ENCODE measurements at regions not wholly inside any gene's neighbourhood (a gene's known extent, or its start where the extent isn't known, plus 50 kb on each side); places are given as distances from the start of the nearest gene placed in this dataset.

GRCh38 chr9:89771205-89771604 is 166.4 kb downstream of the GADD45G start:
- no peak overlapping the region for H3K4me3 ChIP-seq
- no peaks in the 10 kb centered on the region for H3K9me3 ChIP-seq (ENCODE audit: low read depth, low read length)
- no peak for DNase-seq (ENCODE audit: low read depth, low spot score)
- no peak overlapping the region for H3K9ac ChIP-seq (ENCODE audit: insufficient read length)
- H3K36me3 ChIP-seq (ENCODE audit: insufficient read depth, low read length) = no peaks in the 10 kb centered on the region
- H3K27ac ChIP-seq = no peak overlapping the region
- TF ChIP-seq EZH2 (IDR thresholded peaks at IDR 0.05) = no peak
- no peak for TF ChIP-seq POLR2AphosphoS5 (IDR thresholded peaks at IDR 0.05; ENCODE audit: borderline replicate concordance, low read depth, low read length)
- no peak for TF ChIP-seq FOXP2 (optimal IDR thresholded peaks at IDR 0.05; ENCODE audit: control extremely low read depth, extremely low read length, insufficient read depth)

- H3K9ac ChIP-seq (ENCODE audit: insufficient read length) = no peak overlapping the region
- no peak for DNase-seq (ENCODE audit: low read depth, low spot score)
- no peak overlapping the region for H3K4me3 ChIP-seq
- H3K36me3 ChIP-seq (ENCODE audit: insufficient read depth, low read length) = no peaks in the 10 kb centered on the region
- no peaks in the 10 kb centered on the region for H3K9me3 ChIP-seq (ENCODE audit: low read depth, low read length)
- no peak overlapping the region for H3K27ac ChIP-seq
- no peak for TF ChIP-seq EZH2 (IDR thresholded peaks at IDR 0.05)
- no peak for TF ChIP-seq POLR2AphosphoS5 (IDR thresholded peaks at IDR 0.05; ENCODE audit: borderline replicate concordance, low read depth, low read length)
These were observed 168.4 kb downstream of the GADD45G start for GRCh38 chr9:89773170-89773569.

GRCh38 chr9:89774858-89775370 is 170.1 kb downstream of the GADD45G start:
- Histone ChIP-seq H3K9me3 (ENCODE audit: low read depth, low read length) (no peaks in the 10 kb centered on the region), H3K27ac (no peak overlapping the region), H3K9ac (ENCODE audit: insufficient read length) (no peak overlapping the region), H3K36me3 (ENCODE audit: insufficient read depth, low read length) (no peaks in the 10 kb centered on the region), H3K4me3 (no peak overlapping the region)
- TF ChIP-seq EZH2 (IDR thresholded peaks at IDR 0.05) (no peak), FOXP2 (optimal IDR thresholded peaks at IDR 0.05; ENCODE audit: control extremely low read depth, extremely low read length, insufficient read depth) (no peak), POLR2AphosphoS5 (IDR thresholded peaks at IDR 0.05; ENCODE audit: borderline replicate concordance, low read depth, low read length) (no peak)
- no peak for DNase-seq (ENCODE audit: low read depth, low spot score)

GRCh38 chr9:89775641-89776040 is 170.8 kb downstream of the GADD45G start:
- H3K4me3 ChIP-seq = no peak overlapping the region
- no peak for DNase-seq (ENCODE audit: low read depth, low spot score)
- TF ChIP-seq POLR2AphosphoS5 (IDR thresholded peaks at IDR 0.05; ENCODE audit: borderline replicate concordance, low read depth, low read length) (no peak), EZH2 (IDR thresholded peaks at IDR 0.05) (no peak), FOXP2 (optimal IDR thresholded peaks at IDR 0.05; ENCODE audit: control extremely low read depth, extremely low read length, insufficient read depth) (no peak)
- no peaks in the 10 kb centered on the region for H3K9me3 ChIP-seq (ENCODE audit: low read depth, low read length)
- no peak overlapping the region for H3K27ac ChIP-seq
- H3K36me3 ChIP-seq (ENCODE audit: insufficient read depth, low read length) = no peaks in the 10 kb centered on the region
- H3K9ac ChIP-seq (ENCODE audit: insufficient read length) = no peak overlapping the region

GRCh38 chr9:89776795-89777525 is 172.1 kb downstream of the GADD45G start:
- H3K9me3 ChIP-seq (ENCODE audit: low read depth, low read length) = no peaks in the 10 kb centered on the region
- H3K9ac ChIP-seq (ENCODE audit: insufficient read length) = no peak overlapping the region
- H3K4me3 ChIP-seq = no peak overlapping the region
- no peak for DNase-seq (ENCODE audit: low read depth, low spot score)
- H3K36me3 ChIP-seq (ENCODE audit: insufficient read depth, low read length) = no peaks in the 10 kb centered on the region
- no peak overlapping the region for H3K27ac ChIP-seq
- TF ChIP-seq EZH2 (IDR thresholded peaks at IDR 0.05) (no peak), POLR2AphosphoS5 (IDR thresholded peaks at IDR 0.05; ENCODE audit: borderline replicate concordance, low read depth, low read length) (no peak), FOXP2 (optimal IDR thresholded peaks at IDR 0.05; ENCODE audit: control extremely low read depth, extremely low read length, insufficient read depth) (no peak)

GRCh38 chr9:89777544-89777943 is 172.7 kb downstream of the GADD45G start:
- Histone ChIP-seq H3K4me3 (no peak overlapping the region), H3K36me3 (ENCODE audit: insufficient read depth, low read length) (no peaks in the 10 kb centered on the region), H3K9ac (ENCODE audit: insufficient read length) (no peak overlapping the region), H3K27ac (no peak overlapping the region), H3K9me3 (ENCODE audit: low read depth, low read length) (no peaks in the 10 kb centered on the region)
- DNase-seq (ENCODE audit: low read depth, low spot score) = no peak
- TF ChIP-seq FOXP2 (optimal IDR thresholded peaks at IDR 0.05; ENCODE audit: control extremely low read depth, extremely low read length, insufficient read depth) (no peak), POLR2AphosphoS5 (IDR thresholded peaks at IDR 0.05; ENCODE audit: borderline replicate concordance, low read depth, low read length) (no peak), EZH2 (IDR thresholded peaks at IDR 0.05) (no peak)

GRCh38 chr9:89778100-89779090 is 173.6 kb downstream of the GADD45G start:
- TF ChIP-seq POLR2AphosphoS5 (IDR thresholded peaks at IDR 0.05; ENCODE audit: borderline replicate concordance, low read depth, low read length) (no peak), FOXP2 (optimal IDR thresholded peaks at IDR 0.05; ENCODE audit: control extremely low read depth, extremely low read length, insufficient read depth) (no peak), EZH2 (IDR thresholded peaks at IDR 0.05) (no peak)
- Histone ChIP-seq H3K4me3 (no peak overlapping the region), H3K36me3 (ENCODE audit: insufficient read depth, low read length) (no peaks in the 10 kb centered on the region), H3K27ac (no peak overlapping the region), H3K9ac (ENCODE audit: insufficient read length) (no peak overlapping the region), H3K9me3 (ENCODE audit: low read depth, low read length) (no peaks in the 10 kb centered on the region)
- no peak for DNase-seq (ENCODE audit: low read depth, low spot score)
